IMR-90 (cell line): ENCODE measurements at regions not wholly inside any gene's neighbourhood (a gene's known extent, or its start where the extent isn't known, plus 50 kb on each side); places are given as distances from the start of the nearest gene placed in this dataset.

Experiments used
- ATAC-seq: fragments of 200-7000 bp; cut with Tn5 transposase; 2 replicates; pipeline ENCODE4 v1.9.1; 2020; ENCODE audit warnings: low read depth, mild to moderate bottlenecking, moderate library complexity
- BruUV-seq: library from RNA; stranded (reverse); fragments of 400-500 nt; replicated peaks from 2 replicates; lab custom pipeline; 2021; lab: Mats Ljungman, UMichigan
- CTCF ChIA-PET: fragments of 300-600 bp; formaldehyde crosslinking; extraction: SDS; loops from one replicate; lab custom pipeline; 2021; ENCODE audit warnings: antibody characterized with exemption; lab: Yijun Ruan, JAX
- POLR2A ChIA-PET: fragments of 300-600 bp; sonication (Branson Sonifier 250); formaldehyde crosslinking; loops from one replicate; lab custom pipeline; 2022; ENCODE audit warnings: antibody characterized with exemption; ENCODE audit not compliant: unreplicated experiment; lab: Charles Lee
- DNase-seq: peaks from one replicate; pipeline ENCODE4 v3.0.0; 2013
- H2AFZ ChIP-seq: replicated peaks from 2 replicates; pipeline ENCODE3; 2013; ENCODE audit warnings: low read length, mild to moderate bottlenecking; ENCODE audit not compliant: poor library complexity
- H2AK5ac ChIP-seq: 2 replicates; pipeline ENCODE4 v1.6.1; 2013; ENCODE audit warnings: low read depth, low read length, inconsistent platforms
- H2AK9ac ChIP-seq: replicated peaks from 2 replicates; pipeline ENCODE3; 2013; ENCODE audit warnings: mild to moderate bottlenecking, low read depth, low read length, moderate library complexity; ENCODE audit not compliant: poor library complexity
- H2BK120ac ChIP-seq: 2 replicates; pipeline ENCODE4 v1.6.1; 2013; ENCODE audit warnings: low read depth, low read length, inconsistent platforms
- H2BK15ac ChIP-seq: 3 replicates; pipeline ENCODE4 v1.6.1; 2013; ENCODE audit warnings: low read depth, low read length, inconsistent platforms
- H2BK20ac ChIP-seq: 2 replicates; pipeline ENCODE4 v1.6.1; 2013; ENCODE audit warnings: low read depth, mild to moderate bottlenecking, inconsistent platforms, low read length, moderate library complexity
- H2BK5ac ChIP-seq: 2 replicates; pipeline ENCODE4 v1.6.1; 2013; ENCODE audit warnings: mild to moderate bottlenecking, low read depth, low read length, inconsistent platforms; ENCODE audit not compliant: poor library complexity, severe bottlenecking
- H3K14ac ChIP-seq: replicated peaks from 2 replicates; pipeline ENCODE4 v1.6.1; 2013; ENCODE audit warnings: low read depth, low read length, inconsistent platforms
- H3K18ac ChIP-seq: 2 replicates; pipeline ENCODE4 v1.6.1; 2013; ENCODE audit warnings: low read depth, low read length, control low read depth
- H3K23ac ChIP-seq: 2 replicates; pipeline ENCODE4 v1.6.1; 2013; ENCODE audit warnings: low read depth, low read length, inconsistent platforms
- H3K27ac ChIP-seq: 2 replicates; pipeline ENCODE4 v1.5.1; 2013; ENCODE audit warnings: mild to moderate bottlenecking, control low read depth, low read length; ENCODE audit not compliant: insufficient read depth
- H3K27me3 ChIP-seq: 2 replicates; pipeline ENCODE4 v1.6.1; 2013; ENCODE audit warnings: low read length; ENCODE audit not compliant: control insufficient read depth, insufficient read depth
- H3K36me3 ChIP-seq: 2 replicates; pipeline ENCODE4 v1.6.1; 2013; ENCODE audit warnings: low read length, mixed read lengths; ENCODE audit not compliant: control insufficient read depth, insufficient read depth
- H3K4ac ChIP-seq: 2 replicates; pipeline ENCODE4 v1.6.1; 2013; ENCODE audit warnings: low read depth, low read length, inconsistent platforms
- H3K4me1 ChIP-seq: 2 replicates; pipeline ENCODE4 v1.6.1; 2013; ENCODE audit warnings: low read length, mixed read lengths; ENCODE audit not compliant: control insufficient read depth, insufficient read depth
- H3K4me2 ChIP-seq: 2 replicates; pipeline ENCODE4 v1.6.1; 2013; ENCODE audit warnings: low read depth, mild to moderate bottlenecking, control low read depth, low read length, moderate library complexity
- H3K4me3 ChIP-seq: 2 replicates; pipeline ENCODE4 v1.5.1; 2013; ENCODE audit warnings: low read depth, mild to moderate bottlenecking, control low read depth, low read length, moderate library complexity; ENCODE audit not compliant: insufficient read depth
- H3K56ac ChIP-seq: 2 replicates; pipeline ENCODE4 v1.6.1; 2013; ENCODE audit warnings: low read length, inconsistent platforms; ENCODE audit not compliant: insufficient read depth; ENCODE audit errors: extremely low read depth
- H3K79me1 ChIP-seq, 2 experiments: 2 replicates each; pipeline ENCODE4 v1.6.1; 2013; ENCODE audit warnings: low read length in 2 of 2, inconsistent platforms in 1 of 2, low read depth in 1 of 2
- H3K9ac ChIP-seq: 2 replicates; pipeline ENCODE4 v1.6.1; 2013; ENCODE audit warnings: low read depth, low read length, control low read depth
- H3K9me1 ChIP-seq: 2 replicates; pipeline ENCODE4 v1.6.1; 2013; ENCODE audit warnings: low read length, inconsistent platforms; ENCODE audit not compliant: insufficient read depth
- H3K9me3 ChIP-seq: 2 replicates; pipeline ENCODE4 v1.6.1; 2013; ENCODE audit warnings: low read length; ENCODE audit not compliant: control insufficient read depth, insufficient read depth
- H4K20me1 ChIP-seq: 2 replicates; pipeline ENCODE4 v1.6.1; 2013; ENCODE audit warnings: low read length, inconsistent platforms; ENCODE audit not compliant: insufficient read depth
- H4K5ac ChIP-seq: 2 replicates; pipeline ENCODE4 v1.6.1; 2013; ENCODE audit warnings: mild to moderate bottlenecking, low read depth, low read length, control low read depth
- H4K8ac ChIP-seq, 2 experiments: 2 replicates each; pipeline ENCODE4 v1.6.1; 2013; ENCODE audit warnings: low read depth in 2 of 2, low read length in 2 of 2, control low read depth in 1 of 2, inconsistent platforms in 1 of 2
- H4K91ac ChIP-seq: 2 replicates; pipeline ENCODE4 v1.6.1; 2013; ENCODE audit warnings: low read depth, low read length, inconsistent platforms; ENCODE audit not compliant: insufficient read depth
- BHLHE40 ChIP-seq: fragments of 150-350 bp; IDR thresholded peaks from 2 replicates; pipeline ENCODE4 v1.6.1; 2016; ENCODE audit warnings: mild to moderate bottlenecking, low read depth, low read length
- CEBPB ChIP-seq: IDR thresholded peaks from 2 replicates; pipeline ENCODE4 v1.6.1; 2012; ENCODE audit warnings: low read depth, low read length, improper control_type of control experiment
- CHD1 ChIP-seq: IDR thresholded peaks from 2 replicates; pipeline ENCODE4 v1.6.1; 2012; ENCODE audit warnings: low read depth, low read length, improper control_type of control experiment
- FOS ChIP-seq: fragments of 150-350 bp; IDR thresholded peaks from 2 replicates; pipeline ENCODE4 v1.6.1; 2016; ENCODE audit warnings: low read depth, low read length
- MAFK ChIP-seq: IDR thresholded peaks from 2 replicates; pipeline ENCODE4 v1.6.1; 2012; ENCODE audit warnings: low read depth, low read length, improper control_type of control experiment
- MAZ ChIP-seq: IDR thresholded peaks from 2 replicates; pipeline ENCODE4 v1.6.1; 2012; ENCODE audit warnings: low read depth, mild to moderate bottlenecking, low read length, improper control_type of control experiment, moderate library complexity, borderline replicate concordance
- MXI1 ChIP-seq: IDR thresholded peaks from 2 replicates; pipeline ENCODE4 v1.6.1; 2012; ENCODE audit warnings: low read depth, mild to moderate bottlenecking, low read length, moderate library complexity, borderline replicate concordance
- NFE2L2 ChIP-seq: fragments of 150-350 bp; IDR thresholded peaks from 2 replicates; pipeline ENCODE4 v1.6.1; 2016; ENCODE audit warnings: low read depth, mild to moderate bottlenecking, low read length
- POLR2A ChIP-seq: IDR thresholded peaks from 2 replicates; pipeline ENCODE4 v1.6.1; 2012; ENCODE audit warnings: mild to moderate bottlenecking, low read depth, low read length
- RAD21 ChIP-seq: IDR thresholded peaks from 2 replicates; pipeline ENCODE4 v1.6.1; 2012; ENCODE audit warnings: low read length, improper control_type of control experiment
- RCOR1 ChIP-seq: IDR thresholded peaks from 2 replicates; pipeline ENCODE4 v1.6.1; 2012; ENCODE audit warnings: mild to moderate bottlenecking, low read length, improper control_type of control experiment; ENCODE audit not compliant: insufficient replicate concordance
- RFX5 ChIP-seq: IDR thresholded peaks from 2 replicates; pipeline ENCODE4 v1.8.0; 2012; ENCODE audit warnings: low read depth, mild to moderate bottlenecking, low read length, moderate library complexity
- SMC3 ChIP-seq: fragments of 150-350 bp; IDR thresholded peaks from 2 replicates; pipeline ENCODE4 v1.6.1; 2016; ENCODE audit warnings: low read depth, mild to moderate bottlenecking, antibody characterized with exemption, low read length, moderate library complexity
- WGBS, 2 experiments: methylation state at CpG; one replicate each; pipeline versions ENCODE4 v1.1.5 to v1.1.7; 2013; ENCODE audit warnings: missing lambda C conversion rate in 2 of 2; ENCODE audit not compliant: insufficient read length in 1 of 2; ENCODE audit errors: extremely low coverage in 2 of 2; 5-methylcytosine and 5-hydroxymethylcytosine counted together
- dilution Hi-C: fragments of 300-500 bp; cut with HindIII; formaldehyde crosslinking; loops from one replicate; pipeline ENCODE4 v1.14.3; 2018; ENCODE audit warnings: low sequenced_read_pairs; ENCODE audit not compliant: unreplicated experiment
- in situ Hi-C: fragments of 300-500 bp; cut with MboI; formaldehyde crosslinking; loops from 3 replicates; pipeline ENCODE4 v1.14.3; 2019; ENCODE audit warnings: low sequenced_read_pairs, inconsistent platforms, mixed read lengths
- intact Hi-C: fragments of 100-400 bp; cut with micrococcal nuclease; formaldehyde crosslinking; loops from 2 replicates; pipeline ENCODE4 v1.10.0; 2022
- TF ChIP-seq, protein P1 (sequence below): conservative IDR thresholded peaks from 2 replicates; pipeline ENCODE4 v1.5.1; 2012; ENCODE audit warnings: mild to moderate bottlenecking, low read depth, low read length, improper control_type of control experiment
- TF ChIP-seq, protein P2 (sequence below): fragments of 150-350 bp; IDR thresholded peaks from 2 replicates; pipeline ENCODE4 v1.6.1; 2016; ENCODE audit warnings: low read depth, mild to moderate bottlenecking, low read length, moderate library complexity, borderline replicate concordance
- TF ChIP-seq, protein P3 (sequence below): fragments of 150-350 bp; IDR thresholded peaks from 2 replicates; pipeline ENCODE4 v1.6.1; 2017; ENCODE audit warnings: mild to moderate bottlenecking, antibody characterized with exemption, low read length, low read depth

DNA sequence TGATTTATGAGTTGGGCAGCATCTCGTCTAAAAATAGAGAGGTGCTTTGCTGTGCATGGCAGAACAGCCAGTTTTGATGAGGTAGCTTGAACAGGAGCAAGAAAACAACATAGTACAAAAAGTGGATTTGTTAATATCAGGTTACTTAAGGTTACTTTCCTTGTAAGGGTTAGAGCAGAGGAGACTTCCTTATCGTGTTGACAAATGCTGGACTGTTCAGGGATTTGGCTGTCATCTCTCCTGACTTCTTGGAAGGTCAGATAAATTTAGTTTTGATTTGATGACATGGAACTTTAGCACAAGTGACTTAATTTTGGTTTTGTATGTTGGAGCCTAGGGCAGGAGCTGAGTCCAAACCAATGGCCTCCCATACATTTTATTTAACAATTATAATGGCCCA, 163.9 kb upstream of the ELAC2 start:
- Histone ChIP-seq H2BK5ac (no peak overlapping the region), H3K18ac (no peak overlapping the region), H4K8ac (no peak overlapping the region), H2BK120ac (no peak overlapping the region), H3K4me1 (no peaks in the 10 kb centered on the region), H4K91ac (no peak overlapping the region), H4K20me1 (no peaks in the 10 kb centered on the region), H2AFZ (no peak overlapping the region), H3K23ac (no peak overlapping the region), H3K9me3 (no peaks in the 10 kb centered on the region), H3K56ac (no peak overlapping the region), H2BK15ac (no peak overlapping the region), H3K4me2 (no peak overlapping the region), H3K9ac (no peak overlapping the region), H3K14ac (no peak overlapping the region), H2AK9ac (no peak overlapping the region), H3K9me1 (no peaks in the 10 kb centered on the region), H3K27me3 (no peaks in the 10 kb centered on the region), H3K4me3 (no peak overlapping the region), H2AK5ac (no peak overlapping the region), H3K79me1 (no peaks in the 10 kb centered on the region), H3K27ac (no peak overlapping the region), H3K36me3 (no peaks in the 10 kb centered on the region), H2BK20ac (no peak overlapping the region), H4K5ac (no peak overlapping the region), H3K4ac (no peak overlapping the region)
- TF ChIP-seq, protein P1, sequence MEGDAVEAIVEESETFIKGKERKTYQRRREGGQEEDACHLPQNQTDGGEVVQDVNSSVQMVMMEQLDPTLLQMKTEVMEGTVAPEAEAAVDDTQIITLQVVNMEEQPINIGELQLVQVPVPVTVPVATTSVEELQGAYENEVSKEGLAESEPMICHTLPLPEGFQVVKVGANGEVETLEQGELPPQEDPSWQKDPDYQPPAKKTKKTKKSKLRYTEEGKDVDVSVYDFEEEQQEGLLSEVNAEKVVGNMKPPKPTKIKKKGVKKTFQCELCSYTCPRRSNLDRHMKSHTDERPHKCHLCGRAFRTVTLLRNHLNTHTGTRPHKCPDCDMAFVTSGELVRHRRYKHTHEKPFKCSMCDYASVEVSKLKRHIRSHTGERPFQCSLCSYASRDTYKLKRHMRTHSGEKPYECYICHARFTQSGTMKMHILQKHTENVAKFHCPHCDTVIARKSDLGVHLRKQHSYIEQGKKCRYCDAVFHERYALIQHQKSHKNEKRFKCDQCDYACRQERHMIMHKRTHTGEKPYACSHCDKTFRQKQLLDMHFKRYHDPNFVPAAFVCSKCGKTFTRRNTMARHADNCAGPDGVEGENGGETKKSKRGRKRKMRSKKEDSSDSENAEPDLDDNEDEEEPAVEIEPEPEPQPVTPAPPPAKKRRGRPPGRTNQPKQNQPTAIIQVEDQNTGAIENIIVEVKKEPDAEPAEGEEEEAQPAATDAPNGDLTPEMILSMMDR, result no peak
- no peak for TF ChIP-seq FOS
- no peak for TF ChIP-seq CEBPB
- TF ChIP-seq, protein P2, sequence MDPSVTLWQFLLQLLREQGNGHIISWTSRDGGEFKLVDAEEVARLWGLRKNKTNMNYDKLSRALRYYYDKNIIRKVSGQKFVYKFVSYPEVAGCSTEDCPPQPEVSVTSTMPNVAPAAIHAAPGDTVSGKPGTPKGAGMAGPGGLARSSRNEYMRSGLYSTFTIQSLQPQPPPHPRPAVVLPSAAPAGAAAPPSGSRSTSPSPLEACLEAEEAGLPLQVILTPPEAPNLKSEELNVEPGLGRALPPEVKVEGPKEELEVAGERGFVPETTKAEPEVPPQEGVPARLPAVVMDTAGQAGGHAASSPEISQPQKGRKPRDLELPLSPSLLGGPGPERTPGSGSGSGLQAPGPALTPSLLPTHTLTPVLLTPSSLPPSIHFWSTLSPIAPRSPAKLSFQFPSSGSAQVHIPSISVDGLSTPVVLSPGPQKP, result no peak
- no peak for TF ChIP-seq MAFK
- no peak for TF ChIP-seq MAZ
- no peak for TF ChIP-seq RAD21
- TF ChIP-seq SMC3, result no peak
- TF ChIP-seq RFX5, result no peak
- TF ChIP-seq RCOR1, result no peak
- TF ChIP-seq CHD1, result no peak
- TF ChIP-seq MXI1, result no peak
- TF ChIP-seq BHLHE40, result no peak
- TF ChIP-seq, protein P3, sequence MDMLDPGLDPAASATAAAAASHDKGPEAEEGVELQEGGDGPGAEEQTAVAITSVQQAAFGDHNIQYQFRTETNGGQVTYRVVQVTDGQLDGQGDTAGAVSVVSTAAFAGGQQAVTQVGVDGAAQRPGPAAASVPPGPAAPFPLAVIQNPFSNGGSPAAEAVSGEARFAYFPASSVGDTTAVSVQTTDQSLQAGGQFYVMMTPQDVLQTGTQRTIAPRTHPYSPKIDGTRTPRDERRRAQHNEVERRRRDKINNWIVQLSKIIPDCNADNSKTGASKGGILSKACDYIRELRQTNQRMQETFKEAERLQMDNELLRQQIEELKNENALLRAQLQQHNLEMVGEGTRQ, result no peak
- TF ChIP-seq NFE2L2, result no peak
- TF ChIP-seq POLR2A, result no peak
- in situ Hi-C loops, result no loop called here
- intact Hi-C loops, result no loop called here
- BruUV-seq, result no TSS peak
- ChIA-PET CTCF (no interaction called here), POLR2A (no interaction called here)
- ATAC-seq (no peak), DNase-seq (no peak)
- WGBS, 2 experiments, result no CpG with 5 or more reads among the region's 2 CpGs
- dilution Hi-C loops, result no loop called here
